ENCODE measurements at regions not wholly inside any gene's neighbourhood (a gene's known extent, or its start where the extent isn't known, plus 50 kb on each side); places are given as distances from the start of the nearest gene placed in this dataset.

DNA sequence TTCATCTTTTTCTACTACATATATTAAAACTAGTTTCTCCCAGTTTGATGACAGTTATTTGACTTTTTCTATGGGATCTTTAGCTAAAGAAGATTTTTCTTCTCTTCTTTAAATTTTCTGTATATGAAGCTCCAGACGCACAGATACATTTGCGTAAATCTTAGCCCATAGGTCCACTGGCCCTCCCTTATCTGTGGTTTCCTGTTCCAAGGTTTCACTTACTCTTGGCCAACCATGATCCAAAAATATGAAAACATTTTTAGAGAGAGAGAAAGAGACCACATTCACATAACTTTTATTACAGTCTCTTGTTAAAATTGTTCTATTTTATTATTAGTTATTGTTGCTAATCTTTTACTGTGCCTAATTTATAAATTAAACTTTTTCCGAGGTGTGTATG is 270.2 kb upstream of the DAPK1 start:
- TF ChIP-seq EZH2 (IDR thresholded peaks at IDR 0.05) (no peak), ZFX (IDR thresholded peaks at IDR 0.05) (no peak), SIN3A (IDR thresholded peaks at IDR 0.05; ENCODE audit: low read depth) (no peak), POLR2AphosphoS5 (IDR thresholded peaks at IDR 0.05; ENCODE audit: low read depth, low read length) (no peak), ELF1 (IDR thresholded peaks at IDR 0.05; ENCODE audit: borderline replicate concordance, low read depth) (no peak), TCF7L2 (IDR thresholded peaks at IDR 0.05; ENCODE audit: borderline replicate concordance, extremely low read depth, insufficient read depth, insufficient read length) (no peak), REST (IDR thresholded peaks at IDR 0.05; ENCODE audit: low read depth) (no peak), EZH2phosphoT487 (IDR thresholded peaks at IDR 0.05; ENCODE audit: borderline replicate concordance) (no peak), POLR2A (IDR thresholded peaks at IDR 0.05; ENCODE audit: borderline replicate concordance, extremely low read depth, insufficient read depth, insufficient read length) (no peak), YY1 (IDR thresholded peaks at IDR 0.05; ENCODE audit: extremely low read depth, insufficient replicate concordance, low read depth, low read length) (no peak), ZNF274 (IDR thresholded peaks at IDR 0.05; ENCODE audit: low read depth, low read length) (no peak)
- TF ChIP-seq, protein P1, sequence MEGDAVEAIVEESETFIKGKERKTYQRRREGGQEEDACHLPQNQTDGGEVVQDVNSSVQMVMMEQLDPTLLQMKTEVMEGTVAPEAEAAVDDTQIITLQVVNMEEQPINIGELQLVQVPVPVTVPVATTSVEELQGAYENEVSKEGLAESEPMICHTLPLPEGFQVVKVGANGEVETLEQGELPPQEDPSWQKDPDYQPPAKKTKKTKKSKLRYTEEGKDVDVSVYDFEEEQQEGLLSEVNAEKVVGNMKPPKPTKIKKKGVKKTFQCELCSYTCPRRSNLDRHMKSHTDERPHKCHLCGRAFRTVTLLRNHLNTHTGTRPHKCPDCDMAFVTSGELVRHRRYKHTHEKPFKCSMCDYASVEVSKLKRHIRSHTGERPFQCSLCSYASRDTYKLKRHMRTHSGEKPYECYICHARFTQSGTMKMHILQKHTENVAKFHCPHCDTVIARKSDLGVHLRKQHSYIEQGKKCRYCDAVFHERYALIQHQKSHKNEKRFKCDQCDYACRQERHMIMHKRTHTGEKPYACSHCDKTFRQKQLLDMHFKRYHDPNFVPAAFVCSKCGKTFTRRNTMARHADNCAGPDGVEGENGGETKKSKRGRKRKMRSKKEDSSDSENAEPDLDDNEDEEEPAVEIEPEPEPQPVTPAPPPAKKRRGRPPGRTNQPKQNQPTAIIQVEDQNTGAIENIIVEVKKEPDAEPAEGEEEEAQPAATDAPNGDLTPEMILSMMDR (IDR thresholded peaks at IDR 0.05 in 2 of 3, conservative IDR thresholded peaks at IDR 0.05 in 1 of 3; ENCODE audit: borderline replicate concordance in 1 of 3, insufficient read depth in 1 of 3, low read depth in 2 of 3, low read length in 2 of 3), result no peak
- TF ChIP-seq, protein P2, sequence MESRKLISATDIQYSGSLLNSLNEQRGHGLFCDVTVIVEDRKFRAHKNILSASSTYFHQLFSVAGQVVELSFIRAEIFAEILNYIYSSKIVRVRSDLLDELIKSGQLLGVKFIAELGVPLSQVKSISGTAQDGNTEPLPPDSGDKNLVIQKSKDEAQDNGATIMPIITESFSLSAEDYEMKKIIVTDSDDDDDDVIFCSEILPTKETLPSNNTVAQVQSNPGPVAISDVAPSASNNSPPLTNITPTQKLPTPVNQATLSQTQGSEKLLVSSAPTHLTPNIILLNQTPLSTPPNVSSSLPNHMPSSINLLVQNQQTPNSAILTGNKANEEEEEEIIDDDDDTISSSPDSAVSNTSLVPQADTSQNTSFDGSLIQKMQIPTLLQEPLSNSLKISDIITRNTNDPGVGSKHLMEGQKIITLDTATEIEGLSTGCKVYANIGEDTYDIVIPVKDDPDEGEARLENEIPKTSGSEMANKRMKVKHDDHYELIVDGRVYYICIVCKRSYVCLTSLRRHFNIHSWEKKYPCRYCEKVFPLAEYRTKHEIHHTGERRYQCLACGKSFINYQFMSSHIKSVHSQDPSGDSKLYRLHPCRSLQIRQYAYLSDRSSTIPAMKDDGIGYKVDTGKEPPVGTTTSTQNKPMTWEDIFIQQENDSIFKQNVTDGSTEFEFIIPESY (IDR thresholded peaks at IDR 0.05; ENCODE audit: extremely low read depth, insufficient replicate concordance, low read length), result no peak

Data from HCT116 (cell line).